ENCODE measurements at regions not wholly inside any gene's neighbourhood (a gene's known extent, or its start where the extent isn't known, plus 50 kb on each side); places are given as distances from the start of the nearest gene placed in this dataset.

GRCh38 chr2:71802556-71802955 is 345.1 kb downstream of the CYP26B1 start:
- TF ChIP-seq CTCF (IDR thresholded peaks at IDR 0.05) (no peak), POLR2A (IDR thresholded peaks at IDR 0.05) (no peak)

Data from prostate gland (tissue), 2 donors.